HG02840 (cell line): ENCODE measurements at regions not wholly inside any gene's neighbourhood (a gene's known extent, or its start where the extent isn't known, plus 50 kb on each side); places are given as distances from the start of the nearest gene placed in this dataset.

Experiments
- ATAC-seq: cut with Tn5 transposase; IDR thresholded peaks from one replicate; pipeline ENCODE4 v1.9.1; 2021; ENCODE audit warnings: mild to moderate bottlenecking, moderate library complexity, moderate number of reproducible peaks; ENCODE audit not compliant: unreplicated experiment, low FRiP score

GRCh38 chr1:4305526-4306301, 348.7 kb upstream of the AJAP1 start:
- ATAC-seq, result no peak

GRCh38 chr1:4306559-4307467, 347.6 kb upstream of the AJAP1 start:
- ATAC-seq, result no peak

GRCh38 chr1:4307468-4307845, 347.0 kb upstream of the AJAP1 start:
- ATAC-seq, result no peak

DNA sequence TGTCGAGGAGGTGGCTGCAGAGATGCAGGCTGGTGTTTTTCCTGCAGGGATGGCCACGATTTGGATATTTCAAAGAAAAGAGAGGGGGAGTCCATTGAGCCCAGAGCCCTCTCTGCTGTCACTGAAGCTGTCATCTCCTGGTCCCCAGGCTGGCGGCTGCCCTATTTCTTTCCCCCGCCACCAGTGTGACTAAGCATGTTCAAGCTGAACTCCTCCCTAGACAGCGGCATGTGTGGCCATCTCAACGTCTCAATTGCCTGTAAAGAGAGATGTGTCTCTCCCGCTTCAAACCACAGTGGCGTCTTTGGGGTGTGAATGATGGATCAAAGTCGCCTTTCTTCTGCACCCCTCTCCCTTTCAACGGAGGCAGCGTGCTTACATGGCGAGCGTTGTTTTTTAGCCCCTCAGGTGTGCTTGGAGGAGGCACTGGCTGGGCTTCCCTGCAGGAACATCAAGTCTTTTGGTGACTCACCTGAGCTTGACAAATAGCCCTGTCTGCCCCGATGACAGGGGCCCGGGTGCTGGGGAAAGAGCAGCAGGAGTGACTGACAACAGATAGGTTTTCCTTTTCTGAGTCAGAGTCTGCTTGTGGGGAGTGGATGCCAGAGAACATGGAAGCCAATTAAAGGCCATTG, 346.4 kb upstream of the AJAP1 start:
- no peak for ATAC-seq

DNA sequence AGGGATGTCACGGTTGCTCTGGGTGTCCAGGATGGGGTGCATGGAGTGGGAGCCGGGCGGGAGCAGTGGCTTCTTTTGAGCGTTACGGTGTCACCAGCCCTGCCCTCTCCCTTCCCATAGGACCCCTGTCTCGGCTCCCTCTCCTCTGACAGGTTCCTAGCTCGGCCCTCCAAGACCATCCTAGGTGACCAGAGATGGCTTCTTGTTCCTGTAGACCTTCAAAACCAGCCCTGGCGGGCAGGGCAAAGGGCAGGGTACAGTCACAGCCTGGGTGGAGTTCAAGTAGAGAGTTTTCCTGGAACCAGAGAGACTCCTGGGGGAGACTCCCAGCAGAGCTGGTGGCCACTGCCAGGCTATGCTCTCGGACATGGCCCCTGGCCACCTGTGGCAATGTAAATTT, 345.6 kb upstream of the AJAP1 start:
- ATAC-seq, result no peak

- ATAC-seq, result no peak
Measured at GRCh38 chr1:4309676-4310320, 344.6 kb upstream of the AJAP1 start.

- no peak for ATAC-seq
Measured at GRCh38 chr1:4310396-4310923, 343.9 kb upstream of the AJAP1 start.

DNA sequence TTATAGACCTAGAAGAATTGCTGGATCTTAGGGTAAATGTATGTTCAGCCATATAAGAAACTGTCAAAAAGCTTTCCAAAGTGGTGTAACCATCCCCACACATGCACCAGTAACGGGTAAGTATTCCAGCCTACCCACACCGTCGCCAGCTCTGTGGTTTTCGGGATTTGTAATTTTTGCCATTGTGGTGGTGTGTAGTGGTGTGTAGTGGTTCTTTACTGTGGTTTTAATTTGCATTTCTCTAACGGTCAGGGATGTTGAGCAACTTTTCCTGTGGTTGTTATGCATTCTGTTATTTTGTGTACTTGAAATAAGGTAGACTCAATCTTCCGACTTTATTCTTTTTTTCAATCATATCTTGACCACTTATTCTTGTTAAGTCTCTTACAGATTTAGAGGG, 342.4 kb upstream of the AJAP1 start:
- no peak for ATAC-seq

DNA sequence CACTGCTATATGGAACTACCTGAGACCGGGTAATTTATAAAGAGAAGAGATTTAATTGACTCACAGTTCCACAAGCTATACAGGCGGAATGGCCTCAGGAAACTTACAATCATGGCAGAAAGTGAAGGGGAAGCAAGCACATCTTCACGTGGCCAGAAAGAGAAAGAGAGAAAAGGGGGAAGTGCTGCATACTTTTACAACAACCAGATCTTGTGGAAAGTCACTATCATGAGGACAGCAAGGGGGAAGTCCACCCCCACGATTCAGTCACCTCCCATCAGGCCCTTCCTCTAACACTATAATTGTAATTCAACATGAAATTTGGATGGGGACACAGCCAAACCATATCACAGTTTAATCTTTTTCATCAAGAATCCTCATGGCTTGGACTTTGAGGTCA, 339.2 kb upstream of the AJAP1 start:
- ATAC-seq, result no peak

- no peak for ATAC-seq
Measured at GRCh38 chr1:4317207-4317606, 337.2 kb upstream of the AJAP1 start.

DNA sequence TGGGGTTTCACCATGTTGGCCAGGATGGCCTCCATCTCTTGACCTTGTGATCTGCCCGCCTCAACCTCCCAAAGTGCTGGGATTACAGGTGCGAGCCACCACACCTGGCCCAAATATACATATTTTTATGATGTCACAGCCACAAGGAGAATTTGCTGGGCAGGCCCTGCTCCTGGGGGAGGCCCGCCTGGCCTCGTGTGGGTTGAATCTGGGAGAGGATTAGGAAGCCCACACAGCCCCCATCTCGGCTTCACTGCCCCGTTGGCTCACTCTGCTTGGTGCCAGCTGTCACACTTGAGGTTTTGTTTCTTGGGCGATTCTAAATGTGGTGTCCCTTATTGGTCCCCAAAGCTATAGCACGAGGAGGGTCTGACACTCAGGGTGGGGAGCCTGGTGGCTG, 335.7 kb upstream of the AJAP1 start:
- ATAC-seq, result no peak

DNA sequence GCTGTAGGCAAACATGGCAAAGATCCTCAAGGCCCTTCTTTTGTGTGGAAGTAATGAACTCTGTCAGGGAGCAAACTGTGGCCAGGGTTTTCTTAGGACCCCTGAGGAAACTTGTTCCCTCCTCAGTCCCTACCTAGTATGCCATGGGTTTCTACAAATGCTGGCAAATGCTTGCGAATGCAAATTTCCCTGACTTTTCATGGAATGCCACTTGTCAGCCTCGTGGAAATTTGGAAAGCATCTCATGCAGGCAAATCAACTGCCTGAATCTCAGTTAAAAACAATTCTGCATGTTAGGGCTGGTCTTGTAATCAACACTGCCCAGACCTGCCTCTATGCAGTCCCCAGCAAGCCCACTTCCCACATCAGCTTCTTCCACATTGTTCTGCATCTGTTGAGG, 334.9 kb upstream of the AJAP1 start:
- ATAC-seq, result no peak

GRCh38 chr1:4322881-4323280, 331.5 kb upstream of the AJAP1 start:
- ATAC-seq, result no peak

DNA sequence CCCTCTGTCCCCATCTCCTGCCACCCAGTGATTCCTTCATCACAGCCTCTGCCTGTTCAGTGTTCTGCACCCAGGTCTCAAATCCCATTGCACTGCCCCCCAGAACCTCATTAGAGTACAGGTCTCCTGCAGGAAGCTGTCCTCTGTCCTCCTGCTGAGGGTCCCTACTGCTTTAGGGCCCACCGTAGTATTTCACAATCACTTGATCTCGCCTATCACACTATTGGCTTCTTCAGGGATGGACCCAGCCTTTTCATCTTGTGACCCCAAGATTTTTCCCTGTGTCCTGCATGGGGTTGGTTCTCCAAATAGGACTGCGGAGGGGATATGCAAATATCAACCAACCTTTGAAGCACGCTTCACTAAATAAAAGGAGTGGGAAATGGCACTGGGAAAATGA, 331.1 kb upstream of the AJAP1 start:
- no peak for ATAC-seq

DNA sequence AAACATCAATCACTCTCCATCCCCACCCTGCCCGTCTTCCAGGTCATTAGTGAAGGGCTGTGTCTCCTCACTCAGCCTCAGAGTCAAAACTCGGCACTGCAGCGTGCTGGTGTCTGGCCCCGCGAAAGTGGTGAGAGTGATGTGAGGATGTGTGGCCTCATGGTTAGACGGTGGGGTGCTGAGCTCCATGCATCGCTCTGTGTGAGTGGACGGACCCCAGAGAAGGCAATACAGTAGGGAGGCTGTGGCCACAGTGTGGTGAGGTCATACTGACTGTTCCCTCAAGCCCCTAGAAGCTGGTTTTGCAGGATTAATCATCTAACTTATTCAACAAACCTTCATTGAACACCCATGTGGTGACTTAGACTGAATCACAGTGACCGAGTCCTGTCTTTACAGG, 329.9 kb upstream of the AJAP1 start:
- no peak for ATAC-seq

DNA sequence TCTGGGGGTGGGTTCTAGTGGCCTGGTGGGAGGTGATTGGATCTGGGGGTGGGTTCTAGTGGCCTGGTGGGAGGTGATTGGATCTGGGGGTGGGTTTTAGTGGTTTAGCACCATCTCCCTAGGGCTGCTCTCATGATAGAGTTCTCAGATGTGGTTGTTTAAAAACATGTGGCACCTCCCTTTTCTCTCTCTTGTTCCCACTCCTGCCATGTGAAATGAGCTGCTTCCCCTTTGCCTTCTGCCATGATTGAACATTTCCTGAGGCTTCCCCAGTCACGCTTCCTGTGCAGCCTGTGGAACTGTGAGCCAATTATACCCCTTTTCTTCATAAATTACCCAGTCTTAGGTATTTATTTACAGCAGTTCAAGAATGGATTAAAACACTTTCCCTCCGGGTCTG, 327.3 kb upstream of the AJAP1 start:
- no peak for ATAC-seq

DNA sequence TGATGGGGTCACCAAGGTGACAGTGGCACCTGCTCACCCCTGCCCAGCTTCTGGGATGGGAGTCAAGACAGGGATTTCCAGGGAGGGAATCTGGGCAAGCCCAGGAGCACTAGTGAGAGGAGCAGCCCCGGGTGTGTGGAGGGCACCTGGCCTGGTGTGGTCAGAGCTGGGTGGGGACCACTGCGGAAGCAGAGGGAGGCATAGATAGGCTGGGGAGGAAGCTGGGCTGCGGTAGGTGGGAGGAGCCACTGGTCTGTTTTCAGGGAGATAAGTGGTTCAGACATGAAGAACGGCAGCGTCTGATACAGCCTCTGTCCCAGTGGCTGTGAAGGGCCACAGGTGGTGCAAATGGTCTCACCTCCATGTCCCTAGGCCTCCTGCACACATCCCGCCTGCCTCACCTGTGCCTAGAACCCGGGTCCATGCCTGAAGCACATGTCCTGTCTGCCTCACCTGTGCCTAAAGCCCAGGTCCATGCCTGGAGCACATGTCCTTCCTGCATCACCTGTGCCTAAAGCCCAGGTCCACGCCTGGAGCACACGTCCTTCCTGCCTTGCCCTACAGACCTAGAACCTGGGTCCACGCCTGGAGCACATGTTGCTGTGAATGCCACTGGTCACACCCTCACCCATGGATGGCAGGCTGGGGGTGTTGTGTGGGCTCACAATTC, 325.9 kb upstream of the AJAP1 start:
- ATAC-seq, result no peak

DNA sequence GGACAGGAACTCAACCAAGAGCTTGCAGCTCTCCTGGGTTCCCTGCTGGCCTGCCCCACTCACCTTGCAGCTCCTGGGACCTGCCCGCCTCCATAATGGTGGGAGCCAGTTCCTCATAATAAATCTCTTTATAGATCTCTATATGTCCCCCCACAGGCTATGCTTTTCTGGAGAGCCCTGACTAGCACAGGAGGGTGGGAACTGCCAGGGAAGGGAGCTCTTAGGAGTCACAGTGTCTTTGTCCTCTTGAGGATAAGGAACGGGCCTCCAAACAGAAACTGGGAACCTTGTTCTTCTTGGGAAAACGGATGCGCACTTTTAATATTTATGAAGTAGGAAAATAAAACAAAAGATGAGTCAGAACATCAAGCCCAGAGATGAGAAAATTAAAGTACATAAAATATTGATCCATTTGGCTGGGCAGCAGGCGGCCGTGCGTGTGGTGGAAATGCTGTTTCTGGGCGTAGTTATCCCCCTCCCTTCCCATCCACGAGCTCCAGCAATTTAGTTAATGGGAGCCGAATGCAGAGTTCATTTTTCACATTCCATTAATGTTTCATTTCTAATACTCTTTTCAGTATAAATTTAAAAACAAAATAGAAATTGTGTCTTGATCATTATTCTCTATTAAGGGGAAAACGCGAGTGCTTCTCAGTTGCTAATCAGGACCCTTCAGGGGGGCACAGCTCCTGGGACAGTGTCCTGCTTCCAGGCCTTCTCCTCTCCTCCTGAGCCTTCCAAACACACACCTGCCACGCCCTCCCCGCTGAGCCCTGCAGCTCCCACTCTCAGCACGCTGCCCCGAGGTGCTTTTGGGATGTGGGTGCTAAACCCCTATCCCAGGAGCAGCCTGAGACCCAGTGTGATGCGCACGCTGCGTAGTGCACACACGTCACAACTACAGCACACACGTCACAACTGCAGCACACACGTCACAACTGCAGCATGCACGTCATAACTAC, 323.3 kb upstream of the AJAP1 start:
- ATAC-seq, result no peak

GRCh38 chr1:4331767-4332163, 322.6 kb upstream of the AJAP1 start:
- ATAC-seq, result no peak
